OCI-LY3 (cell line): ENCODE measurements at regions not wholly inside any gene's neighbourhood (a gene's known extent, or its start where the extent isn't known, plus 50 kb on each side); places are given as distances from the start of the nearest gene placed in this dataset.
"Not testable (repeated sequence)": the region's sequence is repeated elsewhere in the genome, so short reads cannot be mapped to it uniquely, and the experiment has no call there.

Experiments used
- H2AFZ ChIP-seq: fragments of 200-600, 300-600 bp; shearing (Covaris generic); 2 replicates; pipeline ENCODE4 v1.6.0; 2014; ENCODE audit warnings: antibody characterized with exemption, low read depth, low read length
- H3K27ac ChIP-seq: fragments of 200-600, 300-600 bp; sonication (generic); 2 replicates; pipeline ENCODE4 v1.5.1; 2014; ENCODE audit warnings: mild to moderate bottlenecking, low read length, moderate library complexity, mixed read lengths
- H3K27me3 ChIP-seq: fragments of 200-600, 300-600 bp; sonication (generic); 2 replicates; pipeline ENCODE4 v1.6.1; 2014; ENCODE audit warnings: low read depth, low read length, mixed read lengths
- H3K36me3 ChIP-seq: fragments of 200-600, 300-600 bp; sonication (generic); replicated peaks from 2 replicates; pipeline ENCODE3; 2014; ENCODE audit warnings: low read depth, low read length, mixed read lengths
- H3K4me1 ChIP-seq: fragments of 300-600, 200-600 bp; sonication (generic); 2 replicates; pipeline ENCODE4 v1.6.1; 2014; ENCODE audit warnings: low read length, mixed read lengths
- H3K4me2 ChIP-seq: fragments of 200-600, 300-600 bp; sonication (generic); 2 replicates; pipeline ENCODE4 v1.6.1; 2014; ENCODE audit warnings: low read length, mixed read lengths
- H3K4me3 ChIP-seq: fragments of 300-600, 200-600 bp; sonication (generic); 2 replicates; pipeline ENCODE4 v1.5.1; 2014; ENCODE audit warnings: antibody characterized with exemption, mild to moderate bottlenecking, low read length, moderate library complexity
- H3K79me2 ChIP-seq: fragments of 300-600, 200-600 bp; shearing (Covaris generic); 2 replicates; pipeline ENCODE4 v1.6.1; 2014; ENCODE audit warnings: mild to moderate bottlenecking, low read length, mixed read lengths
- H3K9ac ChIP-seq: fragments of 300-600, 200-600 bp; shearing (Covaris generic); 2 replicates; pipeline ENCODE4 v1.6.0; 2014; ENCODE audit warnings: mild to moderate bottlenecking, low read length, moderate library complexity
- H3K9me3 ChIP-seq: fragments of 200-600, 300-600 bp; shearing (Covaris generic); 2 replicates; pipeline ENCODE4 v1.6.1; 2014; ENCODE audit warnings: low read length, mixed read lengths; ENCODE audit not compliant: insufficient read depth
- H4K20me1 ChIP-seq: fragments of 200-600, 300-600 bp; sonication (generic); 2 replicates; pipeline ENCODE4 v1.6.1; 2016; ENCODE audit warnings: low read length, mixed read lengths; ENCODE audit not compliant: insufficient read depth
- CTCF ChIP-seq: fragments of 200-600, 300-600 bp; sonication (generic); IDR thresholded peaks from 2 replicates; pipeline ENCODE4 v1.5.1; 2014; ENCODE audit warnings: antibody characterized with exemption, low read length, low read depth
- EZH2phosphoT487 ChIP-seq: fragments of 200-600 bp; shearing (Covaris generic); IDR thresholded peaks from 2 replicates; pipeline ENCODE4 v1.6.1; 2018; ENCODE audit warnings: antibody characterized with exemption, mixed run types, low read depth

- no peaks in the 10 kb centered on the region for H3K9me3 ChIP-seq
- no peak overlapping the region for H3K9ac ChIP-seq
- H3K36me3 ChIP-seq = no peaks in the 10 kb centered on the region
- H3K27me3 ChIP-seq = peaks cover 8% of the 10 kb centered on the region
- no peak overlapping the region for H3K4me2 ChIP-seq
- H3K4me3 ChIP-seq = no peak overlapping the region
- no peak overlapping the region for H2AFZ ChIP-seq
- H3K4me1 ChIP-seq = no peaks in the 10 kb centered on the region
- TF ChIP-seq CTCF = no peak
- TF ChIP-seq EZH2phosphoT487 = no peak
- H3K27ac ChIP-seq = no peak overlapping the region
- H4K20me1 ChIP-seq = no peaks in the 10 kb centered on the region
- no peaks in the 10 kb centered on the region for H3K79me2 ChIP-seq
Measured at GRCh38 chr3:59496250-59496649, 446.4 kb upstream of the CFAP20DC start.

- H3K9ac ChIP-seq, H3K27ac ChIP-seq, H3K4me2 ChIP-seq, H3K9me3 ChIP-seq, H3K36me3 ChIP-seq, H4K20me1 ChIP-seq, H2AFZ ChIP-seq, H3K79me2 ChIP-seq, H3K27me3 ChIP-seq, H3K4me3 ChIP-seq, H3K4me1 ChIP-seq: not testable (repeated sequence)
Measured at GRCh38 chr3:59494969-59495368, 445.1 kb upstream of the CFAP20DC start.

- no peaks in the 10 kb centered on the region for H3K27me3 ChIP-seq
- no peak for TF ChIP-seq EZH2phosphoT487
- no peak for TF ChIP-seq CTCF
- no peak overlapping the region for H3K9ac ChIP-seq
- H3K9me3 ChIP-seq = no peaks in the 10 kb centered on the region
- no peaks in the 10 kb centered on the region for H3K36me3 ChIP-seq
- H3K4me2 ChIP-seq = no peak overlapping the region
- no peaks in the 10 kb centered on the region for H3K79me2 ChIP-seq
- no peak overlapping the region for H2AFZ ChIP-seq
- H3K27ac ChIP-seq = no peak overlapping the region
- no peaks in the 10 kb centered on the region for H3K4me1 ChIP-seq
- no peak overlapping the region for H3K4me3 ChIP-seq
- H4K20me1 ChIP-seq = no peaks in the 10 kb centered on the region
Measured at GRCh38 chr3:59486520-59486919, 436.7 kb upstream of the CFAP20DC start.

- H3K27me3 ChIP-seq = no peaks in the 10 kb centered on the region
- H3K79me2 ChIP-seq = no peaks in the 10 kb centered on the region
- no peaks in the 10 kb centered on the region for H3K4me1 ChIP-seq
- TF ChIP-seq CTCF = no peak
- TF ChIP-seq EZH2phosphoT487 = no peak
- no peak overlapping the region for H2AFZ ChIP-seq
- H3K4me2 ChIP-seq = no peak overlapping the region
- H3K36me3 ChIP-seq = no peaks in the 10 kb centered on the region
- H3K9me3 ChIP-seq = no peaks in the 10 kb centered on the region
- H3K9ac ChIP-seq = no peak overlapping the region
- no peak overlapping the region for H3K27ac ChIP-seq
- H4K20me1 ChIP-seq = no peaks in the 10 kb centered on the region
- no peak overlapping the region for H3K4me3 ChIP-seq
Measured at GRCh38 chr3:59483191-59483590, 433.4 kb upstream of the CFAP20DC start.

GRCh38 chr3:59482684-59483083 is 432.9 kb upstream of the CFAP20DC start:
- H3K4me1 ChIP-seq = no peaks in the 10 kb centered on the region
- H3K9ac ChIP-seq = no peak overlapping the region
- TF ChIP-seq CTCF = no peak
- no peak for TF ChIP-seq EZH2phosphoT487
- H3K4me3 ChIP-seq = no peak overlapping the region
- H3K9me3 ChIP-seq = no peaks in the 10 kb centered on the region
- no peaks in the 10 kb centered on the region for H3K27me3 ChIP-seq
- H2AFZ ChIP-seq = no peak overlapping the region
- no peak overlapping the region for H3K27ac ChIP-seq
- no peaks in the 10 kb centered on the region for H3K36me3 ChIP-seq
- no peaks in the 10 kb centered on the region for H4K20me1 ChIP-seq
- H3K4me2 ChIP-seq = no peak overlapping the region
- no peaks in the 10 kb centered on the region for H3K79me2 ChIP-seq
